ENCODE measurements at regions not wholly inside any gene's neighbourhood (a gene's known extent, or its start where the extent isn't known, plus 50 kb on each side); places are given as distances from the start of the nearest gene placed in this dataset.

DNA sequence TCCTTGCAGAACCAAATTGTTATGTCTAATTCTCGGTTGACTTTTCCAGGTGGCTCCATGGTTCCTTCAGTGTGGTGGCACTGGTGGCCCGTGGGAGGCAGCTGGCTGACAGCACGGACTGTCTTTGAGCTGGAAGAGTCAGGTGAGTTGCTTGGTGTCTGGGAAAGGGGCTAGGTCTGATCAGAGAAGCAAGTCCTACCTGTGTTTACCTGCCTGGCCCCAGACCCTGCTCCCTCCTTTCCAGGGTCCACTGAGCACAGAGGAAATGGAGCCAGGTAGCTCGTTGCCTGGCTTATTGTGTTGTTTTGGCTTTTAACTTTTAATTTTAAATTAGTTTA is 111.8 kb downstream of the BANF2 start:
- Mint-ChIP-seq H3K36me3 (ENCODE audit: low read depth) (no peaks in the 10 kb centered on the region), H3K27me3 (ENCODE audit: low read depth) (no peaks in the 10 kb centered on the region), H3K4me1 (ENCODE audit: low read depth) (no peaks in the 10 kb centered on the region), H3K27ac (no peak overlapping the region), H3K9me3 (ENCODE audit: insufficient read depth) (no peaks in the 10 kb centered on the region), H3K4me3 (no peak overlapping the region)
- CTCF ChIA-PET, result no interaction called here
- DNase-seq (no peak), ATAC-seq (no peak)
- POLR2A ChIA-PET, result no interaction called here

DNA sequence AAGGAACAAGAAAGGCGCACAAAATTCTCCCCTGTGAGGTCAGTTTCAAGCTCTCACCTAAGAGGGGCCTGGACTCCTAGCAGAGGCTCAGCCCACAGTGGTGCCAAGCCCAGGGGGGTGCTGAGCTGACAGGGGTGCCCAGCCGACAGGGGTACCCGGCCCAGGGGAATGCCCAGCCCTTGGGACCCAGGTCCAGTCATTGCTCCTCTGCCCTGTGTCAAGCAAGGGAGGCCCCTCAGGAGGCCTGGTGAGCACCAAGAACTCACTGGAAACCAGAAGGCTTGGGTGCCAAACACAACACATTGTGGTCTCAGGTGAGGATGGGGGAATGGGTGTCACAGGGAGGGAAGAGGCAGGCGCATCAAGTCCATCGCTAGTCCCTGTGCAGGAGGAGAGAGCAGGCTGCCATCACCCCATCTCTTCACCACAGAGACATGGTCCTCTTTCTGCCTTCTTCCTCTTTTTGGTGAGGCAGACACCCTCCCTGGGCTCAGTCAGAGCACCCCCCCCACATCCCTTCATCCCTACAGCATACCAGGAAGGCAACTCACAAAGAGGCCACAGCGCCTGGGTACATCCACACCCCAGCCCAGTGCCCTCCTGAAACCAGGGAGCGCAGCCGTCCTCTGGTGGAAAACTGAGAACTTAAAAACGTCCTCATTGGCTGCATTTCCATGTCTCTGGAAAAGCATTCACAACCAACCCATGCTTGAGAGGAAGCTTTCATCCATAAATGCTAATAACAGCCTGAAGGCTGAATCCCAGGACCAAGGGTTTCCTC is 111.3 kb downstream of the BANF2 start:
- no peak for DNase-seq
- no peak for ATAC-seq
- CTCF ChIA-PET, result no interaction called here
- Mint-ChIP-seq H3K36me3 (ENCODE audit: low read depth) (no peaks in the 10 kb centered on the region), H3K4me3 (no peak overlapping the region), H3K4me1 (ENCODE audit: low read depth) (no peaks in the 10 kb centered on the region), H3K27me3 (ENCODE audit: low read depth) (no peaks in the 10 kb centered on the region), H3K27ac (no peak overlapping the region), H3K9me3 (ENCODE audit: insufficient read depth) (no peaks in the 10 kb centered on the region)
- POLR2A ChIA-PET, result no interaction called here

DNA sequence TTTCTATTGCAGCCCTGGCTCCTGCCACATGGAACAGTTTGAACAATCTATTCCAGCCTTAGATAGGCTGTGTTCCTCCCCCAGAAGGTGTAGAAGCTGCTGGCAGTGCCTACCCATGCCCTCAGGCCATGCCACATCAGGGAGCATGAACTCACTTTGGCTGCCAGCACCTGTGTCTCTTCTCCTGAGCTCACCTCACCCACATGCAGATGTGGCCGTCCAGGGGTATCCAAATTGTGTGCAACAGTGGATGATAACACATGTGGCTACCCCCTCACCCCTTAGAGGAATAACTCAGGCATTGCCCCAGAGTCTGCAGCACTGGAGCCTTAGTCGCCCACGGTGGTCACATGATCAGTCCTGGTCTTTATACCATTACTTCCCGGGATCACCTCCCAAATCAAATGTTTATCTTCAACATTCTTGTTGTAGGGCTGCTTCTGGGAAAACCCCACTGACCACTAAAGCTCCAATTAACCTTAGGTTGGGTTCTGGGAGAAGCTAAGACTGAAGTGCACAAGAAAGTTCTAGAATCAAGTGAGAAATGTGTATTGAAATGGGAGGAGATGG is 110.4 kb downstream of the BANF2 start:
- ATAC-seq, result no peak
- no peaks in the 10 kb centered on the region for H3K27me3 Mint-ChIP-seq (ENCODE audit: low read depth)

DNA sequence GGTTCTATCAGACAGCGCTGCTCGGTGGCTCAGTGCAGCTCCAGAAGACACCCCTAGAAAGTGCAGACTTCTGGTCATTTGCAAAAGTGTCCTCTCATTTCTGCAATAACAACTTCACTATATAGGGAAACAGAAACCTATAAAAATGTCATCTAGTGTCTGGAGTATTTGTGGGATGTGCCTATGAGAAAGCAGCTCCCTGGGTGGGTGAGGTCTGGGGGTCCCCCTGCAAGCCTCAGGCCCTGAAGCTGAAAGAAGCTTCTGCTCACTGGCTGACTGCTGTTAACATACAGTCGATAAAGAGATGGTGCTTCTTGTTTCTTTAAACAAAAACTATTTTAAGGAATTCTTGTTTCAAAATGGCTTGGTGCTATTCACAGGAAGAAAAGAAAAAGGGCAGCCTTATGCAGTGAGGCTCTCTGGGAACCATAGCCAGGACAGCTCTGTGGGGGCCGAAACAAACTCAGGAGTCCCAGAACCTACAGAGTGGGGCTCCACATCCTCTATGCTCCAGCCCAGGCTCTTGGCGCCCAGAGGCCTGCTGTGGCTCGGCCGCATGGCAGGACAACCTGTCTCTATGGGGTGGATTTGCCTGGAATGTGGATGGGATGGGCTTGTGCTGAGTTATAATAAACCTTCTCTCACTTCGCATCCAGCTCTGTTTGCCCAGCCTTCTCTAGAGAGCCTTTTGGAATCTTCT is 109.7 kb downstream of the BANF2 start:
- ChIA-PET CTCF (no interaction called here), POLR2A (no interaction called here)
- ATAC-seq, result no peak
- H3K4me3 Mint-ChIP-seq, result no peak overlapping the region
- H3K36me3 Mint-ChIP-seq (ENCODE audit: low read depth), result no peaks in the 10 kb centered on the region
- no peaks in the 10 kb centered on the region for H3K4me1 Mint-ChIP-seq (ENCODE audit: low read depth)
- H3K27ac Mint-ChIP-seq, result no peak overlapping the region
- H3K9me3 Mint-ChIP-seq (ENCODE audit: insufficient read depth), result no peaks in the 10 kb centered on the region
- no peaks in the 10 kb centered on the region for H3K27me3 Mint-ChIP-seq (ENCODE audit: low read depth)
- DNase-seq, result no peak

More for the DNA sequence above, 110.4 kb downstream of the BANF2 start:
- no peaks in the 10 kb centered on the region for H3K36me3 Mint-ChIP-seq (ENCODE audit: low read depth)
- no peaks in the 10 kb centered on the region for H3K9me3 Mint-ChIP-seq (ENCODE audit: insufficient read depth)
- ChIA-PET POLR2A (no interaction called here), CTCF (no interaction called here)
- H3K4me1 Mint-ChIP-seq (ENCODE audit: low read depth), result no peaks in the 10 kb centered on the region
- H3K27ac Mint-ChIP-seq, result no peak overlapping the region
- H3K4me3 Mint-ChIP-seq, result no peak overlapping the region
- DNase-seq, result no peak

- ChIA-PET POLR2A (no interaction called here), CTCF (no interaction called here)
- Mint-ChIP-seq H3K9me3 (ENCODE audit: insufficient read depth) (no peaks in the 10 kb centered on the region), H3K27ac (no peak overlapping the region), H3K4me3 (no peak overlapping the region), H3K27me3 (ENCODE audit: low read depth) (no peaks in the 10 kb centered on the region), H3K4me1 (ENCODE audit: low read depth) (no peaks in the 10 kb centered on the region), H3K36me3 (ENCODE audit: low read depth) (no peaks in the 10 kb centered on the region)
- DNase-seq (no peak), ATAC-seq (no peak)
Observed at GRCh38 chr20:17808782-17809181, 109.0 kb downstream of the BANF2 start.

DNA sequence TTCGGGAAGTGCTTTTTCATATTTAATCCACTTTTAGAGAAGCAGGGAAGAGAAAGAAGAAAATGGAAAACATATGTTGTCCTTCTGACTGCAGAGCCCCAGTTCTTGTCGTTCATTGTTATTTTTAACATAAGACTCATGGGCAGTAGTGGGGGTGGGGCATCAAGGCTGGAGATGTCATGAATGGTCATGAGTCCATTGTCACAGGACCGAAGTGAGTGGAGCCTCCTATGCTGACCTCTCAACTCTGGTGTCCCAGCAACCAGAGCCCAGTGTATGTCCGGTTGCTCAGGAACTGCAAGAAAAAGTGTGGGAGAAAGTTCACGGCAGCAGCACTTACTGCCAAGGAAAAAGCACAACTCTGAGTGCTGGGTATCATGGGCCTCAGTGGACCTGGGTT is 108.6 kb downstream of the BANF2 start:
- H3K27ac Mint-ChIP-seq, result no peak overlapping the region
- ATAC-seq (no peak), DNase-seq (no peak)
- no peaks in the 10 kb centered on the region for H3K27me3 Mint-ChIP-seq (ENCODE audit: low read depth)
- H3K4me1 Mint-ChIP-seq (ENCODE audit: low read depth), result no peaks in the 10 kb centered on the region
- no peak overlapping the region for H3K4me3 Mint-ChIP-seq
- no peaks in the 10 kb centered on the region for H3K9me3 Mint-ChIP-seq (ENCODE audit: insufficient read depth)
- ChIA-PET POLR2A (no interaction called here), CTCF (no interaction called here)
- H3K36me3 Mint-ChIP-seq (ENCODE audit: low read depth), result no peaks in the 10 kb centered on the region

GRCh38 chr20:17807651-17808050 is 107.9 kb downstream of the BANF2 start:
- ChIA-PET CTCF (no interaction called here), POLR2A (no interaction called here)
- no peaks in the 10 kb centered on the region for H3K36me3 Mint-ChIP-seq (ENCODE audit: low read depth)
- no peak for ATAC-seq
- DNase-seq, result no peak
- no peaks in the 10 kb centered on the region for H3K4me1 Mint-ChIP-seq (ENCODE audit: low read depth)
- H3K27ac Mint-ChIP-seq, result no peak overlapping the region
- H3K27me3 Mint-ChIP-seq (ENCODE audit: low read depth), result no peaks in the 10 kb centered on the region
- H3K4me3 Mint-ChIP-seq, result no peak overlapping the region
- no peaks in the 10 kb centered on the region for H3K9me3 Mint-ChIP-seq (ENCODE audit: insufficient read depth)

DNA sequence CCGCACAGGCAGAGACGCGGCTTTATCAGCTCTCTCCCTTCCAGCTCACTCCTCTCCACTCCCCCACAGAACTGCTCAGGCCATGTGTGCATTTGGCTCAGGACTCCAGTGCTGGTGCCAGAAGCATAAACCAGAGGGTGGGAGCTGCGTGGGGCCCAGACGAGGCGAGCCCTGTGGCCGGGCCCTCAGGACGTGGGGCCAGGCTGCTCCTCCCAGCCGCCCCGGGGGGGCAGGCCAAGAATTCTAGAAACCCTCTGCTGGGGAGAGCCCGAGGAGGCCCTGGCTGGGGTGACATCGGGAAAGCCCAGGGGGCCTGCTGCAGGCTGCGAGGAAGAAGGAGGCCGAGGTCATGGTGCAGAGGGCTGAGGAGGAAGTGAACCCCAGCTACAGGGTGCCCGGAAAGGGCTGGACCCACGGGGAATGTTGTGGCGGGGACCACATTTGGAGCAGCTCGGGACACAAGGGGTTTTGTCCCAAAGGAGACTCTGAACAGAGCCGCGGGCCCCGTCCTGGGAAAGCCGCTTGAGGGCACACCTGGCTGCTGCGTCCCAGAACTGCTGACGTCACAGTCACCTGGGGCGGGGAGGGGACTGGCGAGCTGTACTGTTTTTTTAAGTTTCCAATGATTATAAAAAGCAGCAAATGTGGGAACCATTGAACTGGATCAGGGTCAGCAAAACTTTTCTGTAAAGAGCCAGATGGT is 107.1 kb downstream of the BANF2 start:
- Mint-ChIP-seq H3K4me1 (ENCODE audit: low read depth) (no peaks in the 10 kb centered on the region), H3K9me3 (ENCODE audit: insufficient read depth) (no peaks in the 10 kb centered on the region)
- POLR2A ChIA-PET, result no interaction called here

GRCh38 chr20:17806107-17806506 is 106.3 kb downstream of the BANF2 start:
- Mint-ChIP-seq H3K9me3 (ENCODE audit: insufficient read depth) (no peaks in the 10 kb centered on the region), H3K27me3 (ENCODE audit: low read depth) (peaks cover 5% of the 10 kb centered on the region), H3K27ac (no peak overlapping the region), H3K4me1 (ENCODE audit: low read depth) (no peaks in the 10 kb centered on the region), H3K36me3 (ENCODE audit: low read depth) (no peaks in the 10 kb centered on the region), H3K4me3 (no peak overlapping the region)
- POLR2A ChIA-PET, result no interaction called here
- DNase-seq, result no peak
- ATAC-seq, result no peak
- CTCF ChIA-PET, result no interaction called here

More for the DNA sequence above, 107.1 kb downstream of the BANF2 start:
- H3K36me3 Mint-ChIP-seq (ENCODE audit: low read depth), result no peaks in the 10 kb centered on the region
- DNase-seq (no peak), ATAC-seq (no peak)
- no peak overlapping the region for H3K4me3 Mint-ChIP-seq
- H3K27me3 Mint-ChIP-seq (ENCODE audit: low read depth), result no peaks in the 10 kb centered on the region
- CTCF ChIA-PET, result no interaction called here
- no peak overlapping the region for H3K27ac Mint-ChIP-seq

DNA sequence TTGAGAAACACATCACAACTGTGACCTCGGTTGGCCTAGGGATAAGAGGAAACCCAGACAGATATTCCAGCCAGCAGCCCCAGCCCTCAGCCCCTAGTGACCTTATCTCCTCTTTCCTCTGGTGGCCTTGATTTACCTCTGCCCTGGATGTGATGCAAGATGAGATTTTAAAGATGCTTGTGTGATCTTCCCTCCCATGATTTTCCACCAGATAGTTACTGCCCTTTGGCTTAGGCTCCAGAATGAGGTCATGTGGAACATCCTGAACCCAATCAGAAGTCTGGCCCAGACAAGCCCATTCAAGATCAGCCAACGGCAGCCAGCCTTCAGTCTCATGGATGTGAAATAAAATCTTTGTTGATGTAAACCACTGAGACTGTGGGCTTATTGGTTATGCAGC is 104.0 kb downstream of the BANF2 start:
- H3K4me1 Mint-ChIP-seq (ENCODE audit: low read depth), result no peaks in the 10 kb centered on the region
- ATAC-seq (no peak), DNase-seq (no peak)
- no peak overlapping the region for H3K27ac Mint-ChIP-seq
- no peaks in the 10 kb centered on the region for H3K36me3 Mint-ChIP-seq (ENCODE audit: low read depth)
- peaks cover 19% of the 10 kb centered on the region for H3K27me3 Mint-ChIP-seq (ENCODE audit: low read depth)
- CTCF ChIA-PET, result no interaction called here
- POLR2A ChIA-PET, result no interaction called here
- no peaks in the 10 kb centered on the region for H3K9me3 Mint-ChIP-seq (ENCODE audit: insufficient read depth)
- no peak overlapping the region for H3K4me3 Mint-ChIP-seq

DNA sequence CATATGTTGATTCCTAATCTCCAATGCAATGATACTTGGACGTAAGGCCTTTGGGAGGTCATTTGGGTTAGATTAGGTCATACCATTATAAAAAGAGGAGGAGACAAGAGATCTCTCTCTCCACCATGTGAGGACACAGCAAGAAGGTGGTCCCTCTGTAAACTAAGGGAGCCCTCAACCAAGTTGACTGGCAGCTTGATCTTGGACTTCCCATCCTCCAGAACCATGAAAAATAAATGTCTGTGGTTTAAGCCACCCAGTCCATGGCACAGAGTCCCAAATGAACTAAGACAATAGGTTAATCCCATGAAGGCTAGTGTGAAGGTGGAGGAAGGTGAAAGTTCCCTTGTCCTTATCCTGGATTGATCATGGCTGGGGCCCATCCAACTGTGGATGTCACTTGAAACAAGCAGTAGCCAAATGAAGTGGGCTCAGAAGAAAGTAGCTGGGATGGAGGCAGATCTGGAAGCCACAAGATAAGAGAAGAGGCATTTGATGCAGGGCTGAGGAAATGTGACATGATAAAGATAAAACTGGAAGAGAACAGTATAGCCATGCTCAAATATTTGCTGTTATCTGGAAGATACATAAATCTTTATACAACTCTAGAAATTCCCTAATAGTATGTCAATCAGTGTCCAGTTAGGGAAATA is 99.9 kb downstream of the BANF2 start:
- Mint-ChIP-seq H3K27me3 (ENCODE audit: low read depth) (peaks cover 22% of the 10 kb centered on the region), H3K27ac (no peak overlapping the region), H3K9me3 (ENCODE audit: insufficient read depth) (no peaks in the 10 kb centered on the region), H3K4me1 (ENCODE audit: low read depth) (no peaks in the 10 kb centered on the region), H3K4me3 (no peak overlapping the region), H3K36me3 (ENCODE audit: low read depth) (no peaks in the 10 kb centered on the region)
- ATAC-seq (no peak), DNase-seq (no peak)
- POLR2A ChIA-PET, result no interaction called here
- CTCF ChIA-PET, result no interaction called here

- no peak overlapping the region for H3K27ac Mint-ChIP-seq
- DNase-seq (no peak), ATAC-seq (no peak)
- ChIA-PET CTCF (interaction anchor here (1.0 kb wide), 1 partner anchor 116 kb away, joined by 3 read pairs; the partner anchor contains the start of gene RRBP1), POLR2A (interaction anchor here (0.6 kb wide), 1 partner anchor 14 kb away, joined by 3 read pairs; no protein-coding TSS in a partner anchor)
- no peak overlapping the region for H3K4me3 Mint-ChIP-seq
- peaks cover 24% of the 10 kb centered on the region for H3K27me3 Mint-ChIP-seq (ENCODE audit: low read depth)
- H3K9me3 Mint-ChIP-seq (ENCODE audit: insufficient read depth), result no peaks in the 10 kb centered on the region
- no peaks in the 10 kb centered on the region for H3K36me3 Mint-ChIP-seq (ENCODE audit: low read depth)
- no peaks in the 10 kb centered on the region for H3K4me1 Mint-ChIP-seq (ENCODE audit: low read depth)
Observed at GRCh38 chr20:17798601-17799000, 98.8 kb downstream of the BANF2 start.
